GM12878 (cell line): ENCODE measurements at regions not wholly inside any gene's neighbourhood (a gene's known extent, or its start where the extent isn't known, plus 50 kb on each side); places are given as distances from the start of the nearest gene placed in this dataset.

ENCODE experiments used
- ATAC-seq: fragments of 200-7000 bp; cut with Tn5 transposase; 3 replicates; pipeline ENCODE4 v1.9.1; 2020; ENCODE audit warnings: mild to moderate bottlenecking, moderate library complexity
- BruUV-seq: library from RNA; stranded (reverse); fragments of 400-500 nt; replicated peaks from 2 replicates; lab custom pipeline; 2021; lab: Mats Ljungman, UMichigan
- CTCF ChIA-PET: fragments of 300-600 bp; sonication (Branson Sonifier 250); formaldehyde crosslinking; extraction: SDS; loops from one replicate; lab custom pipeline; 2021; ENCODE audit warnings: inconsistent platforms; lab: Yijun Ruan, JAX
- POLR2A ChIA-PET: fragments of 350-600 bp; formaldehyde crosslinking; extraction: SDS; loops from one replicate; lab custom pipeline; 2021; ENCODE audit warnings: inconsistent platforms; lab: Charles Lee
- RAD21 ChIA-PET: fragments of 300-600 bp; sonication (Branson Sonifier 250); formaldehyde crosslinking; loops from one replicate; lab custom pipeline; 2023; ENCODE audit warnings: antibody characterized with exemption; ENCODE audit not compliant: unreplicated experiment; lab: Charles Lee
- SMC1A ChIA-PET: fragments of 300-600 bp; sonication (Branson Sonifier 250); formaldehyde crosslinking; loops from one replicate; lab custom pipeline; 2023; ENCODE audit not compliant: unreplicated experiment, uncharacterized antibody; lab: Charles Lee
- DNase-seq: peaks from one replicate; pipeline ENCODE4 v3.0.0-alpha.2; 2011; ENCODE audit warnings: low read depth, low spot score
- FAIRE-seq: peaks from 3 replicates; lab custom pipeline; 2011; peaks lifted over from hg19 to GRCh38; lab: Jason Lieb, UNC
- H2AFZ ChIP-seq: 2 replicates; pipeline ENCODE4 v1.6.0; 2011; ENCODE audit warnings: low read depth, low read length, control low read depth; ENCODE audit not compliant: control insufficient read depth
- H3K27ac ChIP-seq: 2 replicates; pipeline ENCODE4 v1.5.1; 2011; ENCODE audit warnings: control low read depth; ENCODE audit not compliant: control insufficient read depth, insufficient read depth
- H3K27me3 ChIP-seq, 2 experiments: replicated peaks in 1 of 2; 2 replicates each; pipeline versions ENCODE4 v1.6.0 to v1.6.1; 2011; ENCODE audit warnings: low read length in 1 of 2; ENCODE audit not compliant: control insufficient read depth in 2 of 2, insufficient read depth in 2 of 2
- H3K36me3 ChIP-seq, 2 experiments: 2 replicates each; pipeline ENCODE4 v1.5.1; 2011; ENCODE audit warnings: low read length in 1 of 2; ENCODE audit not compliant: control insufficient read depth in 2 of 2, insufficient read depth in 2 of 2
- H3K4me1 ChIP-seq: 2 replicates; pipeline ENCODE4 v1.6.1; 2011; ENCODE audit warnings: mild to moderate bottlenecking, low read length, moderate library complexity, mixed read lengths; ENCODE audit not compliant: control insufficient read depth, insufficient read depth
- H3K4me2 ChIP-seq: 2 replicates; pipeline ENCODE4 v1.6.0; 2011; ENCODE audit warnings: control low read depth; ENCODE audit not compliant: control insufficient read depth, insufficient read depth
- H3K4me3 ChIP-seq: fragments of 200-600 bp; sonication (generic); 2 replicates; pipeline ENCODE4 v1.5.1; 2016
- H3K79me2 ChIP-seq: 2 replicates; pipeline ENCODE4 v1.6.0; 2011; ENCODE audit warnings: low read length; ENCODE audit not compliant: control insufficient read depth, insufficient read depth
- H3K9ac ChIP-seq: 2 replicates; pipeline ENCODE4 v1.8.0; 2011; ENCODE audit warnings: low read length, control low read depth, mixed read lengths; ENCODE audit not compliant: control insufficient read depth, insufficient read depth
- H3K9me3 ChIP-seq: replicated peaks from 3 replicates; pipeline ENCODE4 v1.5.1; 2011; ENCODE audit warnings: mild to moderate bottlenecking, low read length; ENCODE audit not compliant: control insufficient read depth, insufficient read depth
- H4K20me1 ChIP-seq: 2 replicates; pipeline ENCODE4 v1.6.0; 2011; ENCODE audit not compliant: control insufficient read depth, insufficient read depth
- BACH1 ChIP-seq: fragments of 450-650 bp; IDR thresholded peaks from 2 replicates; pipeline ENCODE4 v1.6.1; 2017; ENCODE audit warnings: mild to moderate bottlenecking, borderline replicate concordance
- ELK1 ChIP-seq: IDR thresholded peaks from 2 replicates; pipeline ENCODE4 v1.6.1; 2012; ENCODE audit warnings: low read depth, low read length, improper control_type of control experiment
- FOXK2 ChIP-seq: fragments of 450-650 bp; IDR thresholded peaks from 2 replicates; pipeline ENCODE4 v1.6.1; 2017; ENCODE audit warnings: mild to moderate bottlenecking, moderate library complexity
- MEF2A ChIP-seq: IDR thresholded peaks from 2 replicates; pipeline ENCODE4 v1.6.1; 2011; ENCODE audit warnings: low read depth, mild to moderate bottlenecking, low read length, moderate library complexity; ENCODE audit not compliant: insufficient read depth
- MEF2B ChIP-seq: fragments of 450-650 bp; IDR thresholded peaks from 2 replicates; pipeline ENCODE4 v1.6.1; 2018; ENCODE audit warnings: mild to moderate bottlenecking, moderate library complexity; ENCODE audit not compliant: partially characterized antibody, poor library complexity, severe bottlenecking
- PRDM15 ChIP-seq: fragments of 450-650 bp; formaldehyde crosslinking; IDR thresholded peaks from 2 replicates; pipeline ENCODE4 v1.4.0; 2020; ENCODE audit warnings: mild to moderate bottlenecking, moderate library complexity
- SP1 ChIP-seq: IDR thresholded peaks from one replicate; pipeline ENCODE4 v1.6.1; 2011; ENCODE audit warnings: low read depth, low read length
- ZBTB11 ChIP-seq: fragments of 450-650 bp; formaldehyde crosslinking; IDR thresholded peaks from 2 replicates; pipeline ENCODE4 v1.5.0; 2022; ENCODE audit warnings: mild to moderate bottlenecking, missing genetic modification characterization
- ZNF274 ChIP-seq: IDR thresholded peaks from one replicate; pipeline ENCODE4 v1.8.0; 2011; ENCODE audit not compliant: insufficient read length, insufficient read depth
- WGBS: methylation state at CpG from one replicate; pipeline ENCODE4 v1.1.6; 2016; ENCODE audit warnings: low lambda C conversion rate; ENCODE audit not compliant: insufficient replicate concordance, insufficient coverage; ENCODE audit errors: missing lambda C conversion rate; 5-methylcytosine and 5-hydroxymethylcytosine counted together
- in situ Hi-C: fragments of 300-500 bp; cut with MboI; formaldehyde crosslinking; loops from 9 replicates; pipeline ENCODE4 v1.14.3; 2018; ENCODE audit warnings: mixed read lengths
- intact Hi-C: fragments of 100-400 bp; cut with micrococcal nuclease; formaldehyde crosslinking; loops from one replicate; pipeline ENCODE4 v1.14.2; 2022; ENCODE audit not compliant: unreplicated experiment

GRCh38 chr2:144201126-144201525 lies 318.8 kb downstream of the ZEB2 start:
- ChIA-PET SMC1A (interaction anchor here (1.1 to 5.4 kb wide), 6 partner anchors 10 to 320 kb away, joined by 3 to 32 read pairs (median 4); no protein-coding TSS in a partner anchor), RAD21 (no interaction called here)

GRCh38 chr2:144198116-144198515 lies 321.8 kb downstream of the ZEB2 start:
- Histone ChIP-seq H4K20me1 (no peaks in the 10 kb centered on the region), H3K4me2 (no peak overlapping the region), H3K27me3 (no peaks in the 10 kb centered on the region), H3K79me2 (no peaks in the 10 kb centered on the region), H3K36me3 (no peaks in the 10 kb centered on the region), H3K4me1 (no peaks in the 10 kb centered on the region), H3K4me3 (no peak overlapping the region), H3K27ac (no peak overlapping the region), H3K9ac (no peak overlapping the region), H3K9me3 (no peaks in the 10 kb centered on the region), H2AFZ (no peak overlapping the region)
- ATAC-seq (no peak), DNase-seq (no peak), FAIRE-seq (no peak)
- ChIA-PET SMC1A (interaction anchor here (0.7 to 5.4 kb wide), 6 partner anchors 13 to 173 kb away, joined by 3 to 32 read pairs (median 5); no protein-coding TSS in a partner anchor), CTCF (interaction anchor here (0.8 to 1.0 kb wide), 2 partner anchors 9 to 170 kb away, joined by 3 to 12 read pairs; no protein-coding TSS in a partner anchor), RAD21 (interaction anchor here (0.8 to 1.2 kb wide), 2 partner anchors 36 to 127 kb away, joined by 3 read pairs; no protein-coding TSS in a partner anchor), POLR2A (interaction anchor here (0.8 to 1.3 kb wide), 2 partner anchors 9 to 17 kb away, joined by 3 read pairs; no protein-coding TSS in a partner anchor)
- intact Hi-C loops = no loop called here
- WGBS = 81% methylated on average over 3 of the region's 3 CpGs
- BruUV-seq = no TSS peak
- in situ Hi-C loops = no loop called here
- no peak for TF ChIP-seq MEF2B
- TF ChIP-seq PRDM15 (CRISPR knock-in tag) = no peak
- no peak for TF ChIP-seq ZBTB11 (CRISPR knock-in tag)

More at GRCh38 chr2:144201126-144201525, 318.8 kb downstream of the ZEB2 start:
- H3K27ac ChIP-seq = no peak overlapping the region
- 98% methylated on average over 6 of the region's 6 CpGs for WGBS
- no peaks in the 10 kb centered on the region for H3K79me2 ChIP-seq
- no peaks in the 10 kb centered on the region for H3K9me3 ChIP-seq
- no peak for FAIRE-seq
- in situ Hi-C loops = no loop called here
- BruUV-seq = no TSS peak
- no peak overlapping the region for H3K9ac ChIP-seq
- POLR2A ChIA-PET = no interaction called here
- no peaks in the 10 kb centered on the region for H3K36me3 ChIP-seq
- no peak for DNase-seq
- no peak overlapping the region for H3K4me2 ChIP-seq
- no peaks in the 10 kb centered on the region for H3K27me3 ChIP-seq
- H4K20me1 ChIP-seq = no peaks in the 10 kb centered on the region
- no peak overlapping the region for H2AFZ ChIP-seq
- H3K4me1 ChIP-seq = no peaks in the 10 kb centered on the region
- CTCF ChIA-PET = interaction anchor here (0.7 to 1.9 kb wide), 3 partner anchors 8 to 14 kb away, joined by 3 to 5 read pairs (median 3); no protein-coding TSS in a partner anchor
- no peak for TF ChIP-seq MEF2A
- TF ChIP-seq ELK1 = no peak
- TF ChIP-seq FOXK2 = no peak
- no peak for TF ChIP-seq SP1
- TF ChIP-seq ZNF274 = no peak
- TF ChIP-seq BACH1 = no peak
- TF ChIP-seq, all 136 proteins: peak for 0
- ATAC-seq = no peak
- intact Hi-C loops = no loop called here
- no peak overlapping the region for H3K4me3 ChIP-seq
